ENCODE measurements at regions not wholly inside any gene's neighbourhood (a gene's known extent, or its start where the extent isn't known, plus 50 kb on each side); places are given as distances from the start of the nearest gene placed in this dataset.

GRCh38 chr1:80896781-80897356 lies 903.9 kb upstream of the ADGRL2 start:
- TF ChIP-seq CTCF (IDR thresholded peaks at IDR 0.05; ENCODE audit: borderline replicate concordance, insufficient read depth, low read depth, low read length) = no peak
- no peak overlapping the region for H3K4me3 ChIP-seq (ENCODE audit: low read depth, low read length)

- TF ChIP-seq CTCF (IDR thresholded peaks at IDR 0.05; ENCODE audit: borderline replicate concordance, insufficient read depth, low read depth, low read length) = no peak
- H3K4me3 ChIP-seq (ENCODE audit: low read depth, low read length) = no peak overlapping the region
Observed at GRCh38 chr1:80894921-80895320, 905.8 kb upstream of the ADGRL2 start.

GRCh38 chr1:80893115-80893514 lies 907.6 kb upstream of the ADGRL2 start:
- H3K4me3 ChIP-seq (ENCODE audit: low read depth, low read length) = no peak overlapping the region
- TF ChIP-seq CTCF (IDR thresholded peaks at IDR 0.05; ENCODE audit: borderline replicate concordance, insufficient read depth, low read depth, low read length) = no peak

- H3K4me3 ChIP-seq (ENCODE audit: low read depth, low read length) = no peak overlapping the region
- no peak for TF ChIP-seq CTCF (IDR thresholded peaks at IDR 0.05; ENCODE audit: borderline replicate concordance, insufficient read depth, low read depth, low read length)
Observed at GRCh38 chr1:80892539-80892938, 908.2 kb upstream of the ADGRL2 start.

GRCh38 chr1:80891871-80892270 lies 908.9 kb upstream of the ADGRL2 start:
- TF ChIP-seq CTCF (IDR thresholded peaks at IDR 0.05; ENCODE audit: borderline replicate concordance, insufficient read depth, low read depth, low read length) = no peak

GRCh38 chr1:80882553-80882952 lies 918.2 kb upstream of the ADGRL2 start:
- TF ChIP-seq CTCF (IDR thresholded peaks at IDR 0.05; ENCODE audit: borderline replicate concordance, insufficient read depth, low read depth, low read length) = no peak
- no peak overlapping the region for H3K4me3 ChIP-seq (ENCODE audit: low read depth, low read length)

More at GRCh38 chr1:80891871-80892270, 908.9 kb upstream of the ADGRL2 start:
- no peak overlapping the region for H3K4me3 ChIP-seq (ENCODE audit: low read depth, low read length)

GRCh38 chr1:80878343-80878742 lies 922.4 kb upstream of the ADGRL2 start:
- no peak for TF ChIP-seq CTCF (IDR thresholded peaks at IDR 0.05; ENCODE audit: borderline replicate concordance, insufficient read depth, low read depth, low read length)
- H3K4me3 ChIP-seq (ENCODE audit: low read depth, low read length) = no peak overlapping the region

Measured in GM12875 (cell line).